Neural cell (in vitro differentiated cells): ENCODE measurements at regions not wholly inside any gene's neighbourhood (a gene's known extent, or its start where the extent isn't known, plus 50 kb on each side); places are given as distances from the start of the nearest gene placed in this dataset.

Source experiments
- EZH2 ChIP-seq: fragments of 200-600, 300-800 bp; shearing (Covaris generic), sonication (generic); IDR thresholded peaks from 2 replicates; pipeline ENCODE4 v1.6.1; 2014; ENCODE audit warnings: antibody characterized with exemption, low read length, borderline replicate concordance, mild to moderate bottlenecking; ENCODE audit not compliant: insufficient read depth, poor library complexity, severe bottlenecking
- REST ChIP-seq: IDR thresholded peaks from 2 replicates; pipeline ENCODE4 v1.6.1; 2012; ENCODE audit warnings: borderline replicate concordance

- TF ChIP-seq REST (no peak), EZH2 (no peak)
These were observed 402.1 kb upstream of the ERCC4 start for GRCh38 chr16:13517841-13518240.
